Activated CD4-positive, alpha-beta T cell treated with anti-CD3 and anti-CD28 coated beads for 1 hour (primary cell): ENCODE measurements at regions not wholly inside any gene's neighbourhood (a gene's known extent, or its start where the extent isn't known, plus 50 kb on each side); places are given as distances from the start of the nearest gene placed in this dataset.

Experiments
- DNase-seq: peaks from one replicate; pipeline ENCODE4 v3.0.0-alpha.2; 2020

DNA sequence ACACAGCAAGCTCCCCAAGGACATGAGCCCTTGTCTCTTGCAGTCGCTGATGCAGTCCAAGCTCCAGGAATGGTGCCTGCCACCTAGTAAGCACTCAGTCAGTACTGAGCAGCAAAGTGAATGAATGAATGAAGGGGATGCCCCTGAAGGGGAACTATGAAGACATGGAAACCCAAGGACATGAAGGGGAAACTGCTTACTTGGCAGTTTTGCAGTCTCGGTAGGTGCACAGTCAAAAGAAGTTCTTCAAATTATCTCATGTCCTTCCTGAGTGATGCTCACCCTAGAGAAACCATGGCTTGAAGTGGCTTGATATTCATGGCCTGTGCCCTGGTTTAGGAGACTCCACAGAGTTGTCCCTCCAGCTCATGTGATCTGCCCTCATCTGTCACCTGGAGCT is 102.1 kb upstream of the DLX2 start:
- no peak for DNase-seq

DNA sequence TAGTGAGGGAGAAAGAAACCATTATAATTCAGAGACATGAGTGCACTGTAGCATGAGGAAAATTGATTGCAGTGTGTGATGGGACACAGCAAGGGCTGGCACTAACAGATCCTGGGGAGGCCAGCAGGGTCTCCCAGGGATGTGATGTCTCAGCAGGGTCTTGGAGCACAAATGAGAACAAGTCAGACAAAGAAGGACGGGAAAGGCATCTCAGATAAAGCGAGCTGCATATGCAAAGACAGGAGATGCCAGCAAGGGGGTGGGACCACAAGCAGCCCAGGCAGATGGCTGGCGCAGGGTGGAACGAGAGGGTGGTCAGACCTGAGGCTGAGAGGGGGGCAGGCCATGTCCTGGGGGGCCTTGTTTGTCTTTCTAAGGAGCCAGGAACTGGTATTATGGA is 102.6 kb upstream of the DLX2 start:
- DNase-seq = no peak

DNA sequence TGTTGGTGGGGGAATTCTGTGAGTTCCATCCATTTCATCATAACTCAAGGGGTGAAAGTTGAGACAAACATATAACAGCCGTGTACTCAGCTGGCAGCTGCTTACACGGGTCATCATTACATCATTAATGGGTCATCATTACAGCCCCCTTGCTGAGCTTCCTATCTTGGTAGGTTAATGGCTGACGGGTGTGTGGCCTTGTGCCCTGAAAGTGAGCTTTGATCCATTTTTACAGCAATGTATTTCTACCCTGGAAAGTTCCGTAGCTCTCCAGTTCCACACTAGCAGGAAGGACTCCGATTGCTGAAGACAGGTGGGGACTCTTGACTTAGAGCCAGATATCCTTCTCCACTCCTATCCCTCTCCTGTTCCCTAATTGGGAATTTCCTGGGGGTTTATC is 105.2 kb upstream of the DLX2 start:
- no peak for DNase-seq

DNA sequence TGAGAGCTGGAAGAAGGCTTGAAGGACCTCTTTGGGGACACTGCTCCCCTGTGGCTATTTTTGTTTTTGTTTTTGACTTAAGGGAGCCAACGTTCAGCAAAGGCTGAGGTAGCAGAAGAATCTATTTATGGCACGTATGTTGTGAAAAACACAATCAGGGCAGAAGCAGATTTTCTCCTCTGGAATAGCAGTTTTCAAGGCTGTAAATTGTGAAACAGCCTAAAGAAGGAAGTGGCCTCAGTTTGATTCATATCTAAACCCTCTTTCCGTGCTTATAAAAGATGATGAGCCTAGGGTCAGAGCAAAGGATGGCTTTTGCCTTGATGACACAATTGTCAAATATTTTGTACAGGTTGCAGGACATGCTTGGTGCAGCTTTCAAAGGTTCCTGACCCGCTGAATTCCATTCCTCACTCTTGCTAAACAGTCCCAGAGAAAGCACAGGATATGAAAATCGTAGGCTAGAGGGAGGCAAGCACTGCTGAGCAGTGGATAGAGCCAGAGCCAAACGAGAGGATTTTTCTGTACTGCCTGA is 106.2 kb upstream of the DLX2 start:
- no peak for DNase-seq

DNA sequence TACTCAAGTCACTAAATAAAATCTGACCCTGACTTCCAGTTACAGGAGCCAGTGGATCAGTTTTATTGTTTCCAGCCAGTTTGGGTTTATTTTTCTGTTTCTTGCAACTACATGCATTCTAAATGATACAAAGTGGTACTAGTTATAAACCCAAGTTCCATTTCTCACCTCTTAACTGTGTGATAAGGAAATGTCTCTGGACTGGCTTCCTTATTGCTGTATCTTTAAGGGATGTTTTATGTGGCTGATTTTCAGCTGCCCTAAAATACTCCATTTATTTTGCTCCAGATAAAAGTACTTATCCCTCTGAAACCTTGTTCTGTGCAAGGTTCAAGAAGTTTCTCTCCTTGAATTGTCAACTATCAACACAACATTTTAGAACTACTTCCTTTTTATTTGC is 107.9 kb upstream of the DLX2 start:
- DNase-seq = no peak

DNA sequence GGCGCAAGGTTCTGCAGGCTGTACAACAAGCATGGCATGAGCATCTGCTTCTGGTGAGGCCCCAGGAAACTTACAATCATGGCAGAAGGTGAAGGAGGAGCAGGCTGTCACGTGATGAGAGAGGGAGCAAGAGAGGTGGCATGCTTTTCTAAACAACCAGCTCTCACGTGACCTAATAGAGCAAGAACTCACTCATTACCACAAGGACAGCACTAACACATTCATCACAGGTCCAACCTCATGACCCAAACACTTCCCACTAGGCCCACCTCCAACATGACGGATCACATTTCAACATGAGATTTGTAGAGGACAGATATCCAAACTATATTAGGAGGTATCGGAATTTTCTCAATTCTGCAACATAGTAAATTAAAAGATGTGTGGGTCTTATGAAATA is 108.8 kb upstream of the DLX2 start:
- no peak for DNase-seq

DNA sequence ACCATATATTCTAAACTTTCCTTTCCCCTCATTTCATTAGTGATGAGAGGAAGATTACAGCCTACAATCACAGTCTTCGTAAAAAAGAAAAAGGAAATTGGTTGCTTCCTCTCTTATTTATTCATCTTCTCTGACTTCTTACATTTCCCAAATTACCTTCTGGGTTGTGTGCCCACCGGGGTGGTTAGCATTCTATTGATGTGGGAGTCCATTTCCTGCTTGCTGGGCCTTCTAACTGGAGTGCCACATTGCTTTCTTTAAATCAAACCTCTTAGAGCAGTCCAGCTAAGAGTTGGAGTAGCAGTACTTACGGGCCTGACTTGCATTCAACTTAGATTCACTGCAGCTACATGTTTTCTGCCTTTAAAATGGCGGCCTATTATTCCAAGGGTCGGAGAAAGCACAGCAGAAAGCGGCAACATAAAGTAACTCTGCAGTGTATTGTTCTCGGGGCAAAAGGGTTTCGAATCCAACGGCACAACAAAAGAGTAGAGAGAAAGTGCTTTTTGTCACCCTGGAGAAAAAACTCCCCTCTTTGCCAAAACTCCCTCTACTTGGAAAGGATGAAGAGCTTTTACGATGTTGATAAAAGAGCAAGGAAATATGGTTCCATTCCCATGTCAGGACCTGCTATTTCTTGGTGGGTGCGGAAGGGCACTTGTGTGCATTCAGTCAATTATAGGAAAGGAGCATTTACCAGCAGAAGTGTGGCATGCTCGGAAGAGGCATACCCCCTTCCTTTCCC is 110.6 kb upstream of the DLX2 start:
- no peak for DNase-seq

DNA sequence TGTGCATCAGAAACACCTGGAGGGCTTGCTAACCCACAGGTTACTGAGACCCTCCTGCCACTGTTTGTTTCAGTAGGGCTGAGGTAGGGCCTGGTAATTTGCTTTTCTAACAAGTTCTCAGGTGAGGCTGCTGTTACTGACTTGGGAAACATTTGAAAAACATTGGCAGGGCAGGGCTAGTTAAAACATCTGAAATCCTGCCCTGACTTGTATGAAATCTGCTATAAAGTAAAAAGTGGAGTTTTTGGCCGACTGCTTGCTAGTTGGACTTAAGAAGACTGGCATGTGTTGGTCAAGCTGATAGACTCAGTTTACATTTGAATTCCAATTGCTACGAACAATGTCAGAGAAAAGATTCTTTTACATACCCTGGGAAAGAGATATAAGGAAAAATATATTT is 111.6 kb upstream of the DLX2 start:
- no peak for DNase-seq

DNA sequence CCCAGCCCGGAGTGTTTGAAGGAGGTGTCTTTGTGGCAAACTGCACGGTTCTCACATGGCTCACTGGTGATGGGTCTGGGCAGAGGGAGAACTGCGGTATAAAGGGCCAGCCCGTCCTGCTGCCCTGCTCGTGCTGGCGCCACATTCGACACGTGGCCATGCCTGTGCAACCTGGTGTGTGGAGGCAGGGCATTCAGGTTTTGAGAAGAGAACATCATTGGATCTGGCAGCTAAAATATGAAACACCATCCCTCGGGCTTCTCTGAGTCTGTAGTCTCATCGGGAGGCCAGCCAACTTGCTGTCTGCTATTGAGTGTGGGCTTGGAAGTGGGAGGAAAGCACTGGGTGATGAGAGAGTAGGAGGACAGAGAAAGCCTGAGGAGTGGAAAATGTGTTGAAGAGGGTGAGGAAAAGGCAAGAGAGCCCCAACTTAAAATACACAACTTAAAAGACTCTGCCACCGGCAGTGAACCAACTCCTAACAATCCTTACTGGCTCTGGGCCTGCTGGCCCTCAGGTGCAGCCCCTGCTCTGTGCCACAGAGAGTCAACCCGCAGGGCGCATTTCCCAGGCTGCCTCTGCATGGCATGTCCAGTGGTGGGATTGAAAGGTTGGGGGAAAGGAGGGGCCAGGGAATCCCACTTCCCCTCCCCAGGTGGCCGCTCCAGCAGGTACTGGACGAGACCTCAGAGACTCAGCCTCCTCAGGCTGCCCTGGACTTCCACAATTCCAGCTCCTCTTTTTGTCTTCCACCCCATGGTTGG is 112.7 kb upstream of the DLX2 start:
- DNase-seq = no peak

DNA sequence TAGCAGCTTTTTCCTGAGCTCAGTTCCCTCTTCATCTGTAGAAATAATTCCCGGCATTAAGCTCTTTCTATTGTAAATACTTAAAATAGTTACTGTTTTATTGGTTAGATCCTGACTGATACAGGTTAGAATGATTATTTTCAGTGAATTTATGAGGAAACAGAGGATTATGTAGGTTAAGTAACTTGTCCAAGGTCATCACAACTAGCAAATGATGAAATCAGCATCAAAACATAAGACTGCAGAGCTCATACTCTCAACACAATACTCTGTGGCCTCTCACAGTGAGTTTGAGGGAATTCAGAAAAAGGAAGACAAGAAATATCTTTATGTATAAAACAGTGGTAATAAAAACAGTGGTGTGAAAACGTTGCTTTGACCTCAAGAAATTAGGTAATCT is 113.2 kb upstream of the DLX2 start:
- DNase-seq = no peak

DNA sequence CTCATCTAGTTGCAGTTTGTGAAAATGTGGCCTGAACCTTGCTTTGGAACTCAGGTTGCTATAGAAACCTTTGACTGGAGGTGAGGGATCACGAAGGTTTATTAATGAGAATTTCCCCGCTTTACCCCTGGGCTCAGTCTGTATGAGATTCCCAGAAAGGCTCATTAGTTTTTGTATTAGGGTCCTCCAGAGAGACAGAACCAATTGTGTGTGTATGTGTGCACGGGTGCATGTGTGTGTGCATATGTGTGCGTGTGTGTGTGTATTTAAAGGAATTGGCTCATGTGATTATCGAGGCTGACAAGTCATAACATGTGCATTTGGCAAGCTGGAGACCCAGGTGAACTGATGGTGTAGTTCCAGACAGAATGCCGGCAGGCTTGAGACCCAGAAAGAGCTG is 113.8 kb upstream of the DLX2 start:
- DNase-seq = no peak

DNA sequence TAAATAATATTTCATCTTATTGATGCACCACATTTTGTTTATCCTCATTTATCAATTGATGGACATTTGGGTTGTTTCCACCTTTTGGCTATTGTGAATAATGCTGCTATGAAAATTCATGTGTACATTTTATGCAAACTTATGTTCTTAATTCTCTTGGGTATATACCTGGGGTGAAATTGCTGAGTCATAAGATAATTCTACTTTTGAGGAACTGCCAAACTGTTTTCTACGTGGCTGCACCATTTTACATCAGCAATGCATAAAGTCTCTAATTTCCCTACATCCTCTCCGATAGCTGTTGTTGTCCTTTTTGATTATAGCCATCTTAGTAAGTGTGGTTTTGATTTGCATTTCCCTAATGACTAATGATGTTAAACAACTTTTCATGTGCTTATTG is 116.5 kb upstream of the DLX2 start:
- no peak for DNase-seq

DNA sequence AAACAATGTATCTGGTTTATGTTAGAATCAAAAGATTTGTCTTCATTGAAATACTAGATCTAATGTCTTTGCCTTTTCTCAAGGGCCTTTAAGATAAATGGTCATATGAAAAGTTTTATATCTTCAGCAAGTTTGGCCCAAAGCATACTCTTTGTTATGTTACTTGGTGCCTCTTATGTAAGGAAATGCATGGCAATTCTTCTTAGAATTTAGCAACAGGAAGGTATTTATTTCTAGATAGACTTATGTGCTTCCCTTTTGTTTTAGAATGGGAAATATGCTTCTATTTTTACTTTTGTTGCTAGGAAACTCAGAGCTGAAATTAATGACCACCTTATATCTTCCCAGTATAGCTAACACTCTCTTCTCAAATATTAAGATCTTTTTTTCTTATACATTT is 117.4 kb upstream of the DLX2 start:
- DNase-seq = no peak

DNA sequence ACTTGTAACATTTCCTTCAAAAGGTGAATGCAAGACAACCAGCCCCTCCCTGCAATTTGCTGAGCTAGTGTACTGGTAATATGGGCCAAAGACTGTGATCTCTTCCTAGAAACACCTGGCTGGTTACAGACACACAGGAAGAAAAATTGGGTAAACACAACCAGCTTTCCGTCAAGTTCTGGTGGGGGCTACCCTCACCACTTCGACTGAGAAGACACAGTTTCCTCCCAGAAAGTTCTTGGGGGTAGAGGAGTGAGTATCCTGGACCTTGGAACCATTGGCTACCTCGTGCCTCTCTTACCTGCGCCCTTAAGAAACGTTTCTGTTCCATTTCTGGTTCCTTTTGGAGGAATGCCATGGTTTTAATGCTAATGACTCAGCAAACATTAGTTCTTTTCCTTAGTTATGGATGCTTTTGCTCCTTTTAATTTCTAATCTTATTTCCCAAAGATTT is 120.9 kb upstream of the DLX2 start:
- DNase-seq = no peak

DNA sequence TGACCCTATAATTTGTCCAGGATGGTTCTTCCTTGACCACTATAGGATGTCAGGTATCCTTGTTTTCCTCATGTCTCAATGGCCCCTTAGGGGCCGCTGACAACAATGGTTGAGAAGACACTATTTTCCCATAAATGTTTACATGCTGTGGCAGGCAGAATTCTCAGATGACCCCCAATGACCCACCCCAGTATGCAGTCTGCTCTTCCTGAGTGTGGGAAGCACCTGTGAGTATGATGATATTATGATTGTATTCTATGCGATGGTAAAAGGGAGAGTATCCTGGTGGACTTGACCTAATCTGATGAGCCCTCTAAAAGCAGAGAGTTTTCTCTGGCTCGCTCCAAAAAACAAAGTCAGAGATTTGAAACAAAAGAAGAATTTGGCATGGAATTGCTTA is 123.1 kb upstream of the DLX2 start:
- no peak for DNase-seq

DNA sequence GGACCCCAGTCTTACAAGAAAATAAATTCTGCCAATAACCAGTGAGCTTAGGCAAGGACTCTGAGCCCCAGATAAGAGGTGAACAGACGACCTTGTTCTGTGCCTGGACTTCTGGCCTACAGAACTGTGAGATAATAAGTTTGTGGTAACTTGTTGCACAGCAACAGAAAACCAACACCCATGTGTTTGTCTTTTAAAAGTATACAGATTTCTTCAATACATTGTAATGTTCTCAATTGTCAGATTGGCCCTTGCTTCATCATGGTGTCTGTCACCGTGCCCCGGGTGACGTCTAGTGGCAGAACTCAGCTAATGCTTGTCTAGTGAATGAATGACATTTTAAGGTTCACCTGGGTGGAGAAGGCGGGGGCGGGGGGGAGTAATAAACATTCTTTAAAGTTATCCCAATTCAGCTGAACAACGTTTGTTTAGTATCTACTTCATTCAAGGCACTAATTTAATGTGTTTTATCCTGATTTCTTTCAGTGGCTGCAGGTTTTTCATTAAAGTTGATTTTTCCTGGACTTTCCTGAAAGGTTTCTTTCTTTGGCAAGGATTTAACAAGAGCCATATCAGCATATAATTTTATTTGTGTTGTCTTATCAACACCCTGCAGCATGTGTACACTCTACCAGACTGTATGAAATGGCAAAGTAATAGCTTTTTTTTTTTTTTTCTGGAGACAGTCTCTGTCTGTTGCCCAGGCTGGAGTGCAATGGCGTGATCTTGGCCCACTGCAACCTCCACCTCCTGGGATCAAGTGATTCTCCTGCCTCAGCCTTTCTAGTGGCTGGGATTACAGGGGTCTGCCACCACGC is 123.8 kb upstream of the DLX2 start:
- no peak for DNase-seq

DNA sequence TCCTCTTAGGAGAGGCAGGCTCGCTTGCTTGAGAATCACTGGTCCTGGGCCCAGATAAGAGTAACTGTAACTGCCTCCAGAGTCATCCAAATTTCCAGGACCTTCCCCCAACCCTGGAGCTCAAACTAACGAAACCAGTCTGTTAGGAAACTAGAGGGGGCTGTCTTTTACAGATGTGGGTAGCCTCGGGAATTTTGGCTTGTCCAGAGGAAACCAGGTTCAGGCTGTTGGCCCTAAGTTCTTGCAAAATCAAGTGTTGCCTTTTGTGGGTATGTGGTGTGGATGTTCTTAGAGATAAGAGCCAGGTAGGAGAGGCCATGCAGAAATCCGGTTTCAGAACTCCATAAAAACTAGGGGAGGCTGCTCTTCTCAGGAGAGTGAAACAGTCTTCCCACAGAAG is 125.0 kb upstream of the DLX2 start:
- DNase-seq = no peak

DNA sequence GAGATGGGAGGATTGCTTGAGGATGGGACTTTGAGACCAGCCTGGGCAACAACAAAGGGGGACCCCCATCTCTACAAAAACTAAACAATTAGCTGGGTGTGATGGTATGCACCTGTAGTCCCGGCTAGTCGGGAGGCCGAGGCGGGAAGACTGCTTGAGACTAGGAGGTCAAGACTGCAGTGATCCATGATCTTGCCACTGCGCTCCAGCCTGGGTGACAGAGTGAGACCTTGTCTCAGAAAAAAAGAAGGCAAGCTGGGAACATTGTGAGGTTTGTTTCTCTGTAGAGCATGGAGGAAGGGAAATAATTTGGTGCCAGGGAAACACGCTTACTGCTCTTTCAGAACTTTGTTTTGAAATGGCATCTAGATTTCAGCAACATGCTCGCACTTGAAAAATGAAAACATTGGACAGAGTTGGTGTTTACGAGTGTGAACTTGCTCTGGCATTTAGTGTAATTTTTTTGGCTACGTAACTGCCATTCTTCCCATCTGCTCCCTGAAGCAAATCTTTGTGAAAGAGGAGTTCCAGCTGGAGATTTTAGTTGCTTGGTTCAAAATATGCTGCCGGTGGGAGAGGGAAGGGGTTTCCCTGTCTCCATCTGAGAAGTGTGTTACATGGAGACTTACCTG is 125.6 kb upstream of the DLX2 start:
- DNase-seq = no peak

DNA sequence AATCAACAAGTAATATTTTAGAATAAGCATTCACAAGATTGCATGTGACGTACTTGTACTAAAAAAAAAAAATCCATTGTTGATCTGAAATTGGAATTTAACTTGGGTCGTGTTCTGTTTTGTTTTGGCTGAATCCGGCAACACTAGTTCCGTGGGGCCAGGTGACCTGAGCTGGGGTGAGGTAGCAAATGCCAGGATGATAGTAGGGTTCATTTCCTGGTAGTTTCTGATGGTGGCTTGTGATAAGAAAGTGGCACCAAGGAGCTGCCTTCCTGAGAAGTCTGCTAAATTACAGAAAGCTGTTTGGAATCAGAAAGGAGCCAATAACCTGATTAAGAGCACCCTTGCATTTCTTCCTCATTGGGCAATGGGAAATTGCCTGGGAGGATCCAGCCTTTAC is 126.4 kb upstream of the DLX2 start:
- no peak for DNase-seq

DNA sequence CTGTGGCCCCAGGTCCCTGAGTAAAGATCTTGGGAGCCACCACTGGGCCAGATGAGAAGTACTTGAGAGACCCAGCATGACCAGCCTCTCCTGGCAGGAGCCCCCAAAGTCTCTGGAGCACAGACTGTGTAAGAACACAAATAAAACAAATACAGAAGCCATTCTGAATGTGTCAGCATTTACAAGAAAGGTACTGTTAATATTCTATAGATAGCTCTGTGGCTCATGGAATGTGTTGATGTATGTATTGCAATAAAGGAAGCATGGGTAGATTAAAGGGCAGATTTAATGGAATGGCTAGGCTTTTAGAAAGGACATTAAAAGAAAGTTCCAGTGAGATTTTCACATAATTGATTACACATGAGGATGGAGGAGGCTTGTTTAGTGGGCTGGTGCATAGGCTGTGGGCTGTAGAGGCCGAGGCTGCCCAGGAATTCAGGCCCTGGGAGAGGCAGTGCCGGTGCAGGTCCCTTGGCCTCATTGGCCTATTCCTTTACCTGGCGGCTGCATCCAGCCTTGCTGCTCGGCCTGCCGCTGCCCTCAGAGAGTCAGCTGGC is 127.7 kb upstream of the DLX2 start:
- no peak for DNase-seq

DNA sequence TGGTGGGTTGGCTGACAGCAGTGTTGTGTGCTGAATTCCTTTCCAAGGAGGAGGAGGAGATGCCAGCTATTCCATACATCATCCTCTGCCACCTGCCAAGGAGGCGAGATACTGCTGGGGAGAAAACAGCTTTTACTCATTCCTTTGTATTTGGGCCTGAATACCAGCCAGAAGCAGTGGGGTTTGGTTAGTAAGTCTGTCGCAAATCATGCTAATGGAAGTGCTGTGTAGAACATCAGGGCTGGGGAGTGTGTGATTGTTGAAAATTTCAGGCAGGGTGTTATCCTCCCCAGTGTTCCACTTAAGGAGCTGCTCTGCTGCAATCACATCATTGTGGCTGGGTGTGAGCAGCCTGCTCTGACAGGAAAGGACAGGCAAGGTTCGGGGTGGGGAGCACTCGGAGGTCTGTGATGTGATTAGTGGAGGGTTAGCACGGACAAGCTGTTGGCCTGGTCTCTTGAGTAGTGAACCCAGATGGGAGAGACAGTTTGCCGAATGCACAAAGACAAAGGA is 128.2 kb upstream of the DLX2 start:
- DNase-seq = no peak

DNA sequence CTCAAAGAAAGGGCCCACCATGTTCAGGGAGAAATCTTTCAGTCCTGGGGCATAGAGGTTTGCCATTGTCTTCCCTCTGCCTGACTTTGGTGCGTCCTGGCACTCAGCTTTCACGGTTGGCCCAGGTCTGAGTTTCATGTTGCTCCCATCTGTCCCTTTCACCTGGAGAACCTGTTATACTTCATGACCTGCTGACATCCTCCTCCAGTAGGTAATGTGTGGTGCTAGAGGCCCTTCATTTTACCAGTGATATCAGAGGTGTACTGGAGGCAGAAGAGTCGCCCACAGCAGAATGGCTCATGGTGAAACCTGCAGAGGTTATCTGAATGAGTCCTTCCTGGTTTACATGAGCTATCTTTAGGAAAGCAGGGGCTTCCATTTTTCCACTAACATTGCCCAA is 128.8 kb upstream of the DLX2 start:
- no peak for DNase-seq
